HEK293T (cell line): ENCODE measurements at regions not wholly inside any gene's neighbourhood (a gene's known extent, or its start where the extent isn't known, plus 50 kb on each side); places are given as distances from the start of the nearest gene placed in this dataset.

Experiments used
- CTCF ChIA-PET: fragments of 350-600 bp; formaldehyde crosslinking; extraction: SDS; loops from one replicate; lab custom pipeline; 2021; ENCODE audit warnings: antibody characterized with exemption, inconsistent platforms; lab: Yijun Ruan, JAX
- POLR2A ChIA-PET: fragments of 350-600 bp; formaldehyde crosslinking; extraction: SDS; loops from one replicate; lab custom pipeline; 2020; ENCODE audit warnings: antibody characterized with exemption, inconsistent platforms; lab: Yijun Ruan, JAX
- DNase-seq: peaks from one replicate; pipeline ENCODE4 v3.0.0; 2012; ENCODE audit warnings: mixed read lengths; ENCODE audit errors: extremely low spot score
- ARNT ChIP-seq: fragments of 450-650 bp; IDR thresholded peaks from 2 replicates; pipeline ENCODE4 v1.6.1; 2017; ENCODE audit warnings: mild to moderate bottlenecking
- BHLHE40 ChIP-seq: fragments of 450-650 bp; IDR thresholded peaks from 2 replicates; pipeline ENCODE4 v1.6.1; 2016; ENCODE audit warnings: mild to moderate bottlenecking, moderate library complexity, borderline replicate concordance
- CTBP1 ChIP-seq: fragments of 450-650 bp; IDR thresholded peaks from 2 replicates; pipeline ENCODE4 v1.6.1; 2016; ENCODE audit warnings: borderline replicate concordance
- ELF4 ChIP-seq: fragments of 450-650 bp; IDR thresholded peaks from 2 replicates; pipeline ENCODE4 v1.6.1; 2017; ENCODE audit warnings: antibody characterized with exemption
- FOXA1 ChIP-seq: fragments of 450-650 bp; IDR thresholded peaks from 2 replicates; pipeline ENCODE4 v1.6.1; 2016; ENCODE audit warnings: mild to moderate bottlenecking
- FOXK2 ChIP-seq: fragments of 450-650 bp; IDR thresholded peaks from 2 replicates; pipeline ENCODE4 v1.6.1; 2016; ENCODE audit warnings: mild to moderate bottlenecking
- FOXM1 ChIP-seq: fragments of 450-650 bp; IDR thresholded peaks from 2 replicates; pipeline ENCODE4 v1.6.1; 2017; ENCODE audit warnings: mild to moderate bottlenecking, borderline replicate concordance
- HDGF ChIP-seq: fragments of 450-650 bp; IDR thresholded peaks from 2 replicates; pipeline ENCODE4 v1.6.1; 2017; ENCODE audit warnings: antibody characterized with exemption, borderline replicate concordance
- L3MBTL2 ChIP-seq: fragments of 450-650 bp; conservative IDR thresholded peaks from 2 replicates; pipeline ENCODE4 v1.6.1; 2016; ENCODE audit warnings: mild to moderate bottlenecking
- LEF1 ChIP-seq: fragments of 450-650 bp; IDR thresholded peaks from 2 replicates; pipeline ENCODE4 v1.6.1; 2017; ENCODE audit warnings: mild to moderate bottlenecking, borderline replicate concordance
- NFRKB ChIP-seq: fragments of 450-650 bp; IDR thresholded peaks from 2 replicates; pipeline ENCODE4 v1.6.1; 2016; ENCODE audit warnings: mild to moderate bottlenecking, moderate library complexity
- SP1 ChIP-seq: fragments of 450-650 bp; IDR thresholded peaks from 2 replicates; pipeline ENCODE4 v1.6.1; 2017
- SUZ12 ChIP-seq: fragments of 450-650 bp; IDR thresholded peaks from 2 replicates; pipeline ENCODE4 v1.6.1; 2016; ENCODE audit warnings: mild to moderate bottlenecking
- TARDBP ChIP-seq: fragments of 450-650 bp; IDR thresholded peaks from 2 replicates; pipeline ENCODE4 v1.6.1; 2016
- ZNF384 ChIP-seq: fragments of 450-650 bp; IDR thresholded peaks from 2 replicates; pipeline ENCODE4 v1.6.1; 2016
- TF ChIP-seq, protein P1 (sequence below): fragments of 450-650 bp; IDR thresholded peaks from 2 replicates; pipeline ENCODE4 v1.6.1; 2016

DNA sequence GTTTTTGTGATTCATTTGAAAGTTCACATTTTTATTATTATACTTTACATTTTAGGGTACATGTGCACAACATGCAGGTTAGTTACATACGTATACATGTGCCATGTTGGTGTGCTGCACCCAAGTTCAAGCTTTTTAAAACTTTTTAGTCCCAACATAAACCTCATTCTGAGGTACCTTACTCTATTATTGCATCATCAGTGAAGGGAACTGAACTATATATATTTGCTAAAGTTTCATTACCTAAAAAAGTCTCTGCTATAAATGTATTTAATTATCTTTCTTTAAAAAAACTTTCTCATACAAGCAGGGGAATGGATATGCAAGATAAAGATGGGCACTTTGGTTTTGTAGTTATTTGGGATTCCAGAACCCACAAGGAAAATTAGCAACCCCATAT lies 931.4 kb upstream of the ADGRL2 start:
- DNase-seq, result no peak
- POLR2A ChIA-PET, result no interaction called here
- CTCF ChIA-PET, result no interaction called here
- no peak for TF ChIP-seq HDGF
- no peak for TF ChIP-seq ARNT
- TF ChIP-seq FOXA1, result no peak
- no peak for TF ChIP-seq L3MBTL2
- TF ChIP-seq TARDBP, result no peak
- TF ChIP-seq FOXM1, result no peak
- TF ChIP-seq, protein P1, sequence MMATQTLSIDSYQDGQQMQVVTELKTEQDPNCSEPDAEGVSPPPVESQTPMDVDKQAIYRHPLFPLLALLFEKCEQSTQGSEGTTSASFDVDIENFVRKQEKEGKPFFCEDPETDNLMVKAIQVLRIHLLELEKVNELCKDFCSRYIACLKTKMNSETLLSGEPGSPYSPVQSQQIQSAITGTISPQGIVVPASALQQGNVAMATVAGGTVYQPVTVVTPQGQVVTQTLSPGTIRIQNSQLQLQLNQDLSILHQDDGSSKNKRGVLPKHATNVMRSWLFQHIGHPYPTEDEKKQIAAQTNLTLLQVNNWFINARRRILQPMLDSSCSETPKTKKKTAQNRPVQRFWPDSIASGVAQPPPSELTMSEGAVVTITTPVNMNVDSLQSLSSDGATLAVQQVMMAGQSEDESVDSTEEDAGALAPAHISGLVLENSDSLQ, result no peak
- TF ChIP-seq ZNF384, result no peak
- TF ChIP-seq FOXK2, result no peak
- no peak for TF ChIP-seq CTBP1
- TF ChIP-seq ELF4, result no peak
- TF ChIP-seq BHLHE40, result no peak
- TF ChIP-seq SUZ12, result no peak

DNA sequence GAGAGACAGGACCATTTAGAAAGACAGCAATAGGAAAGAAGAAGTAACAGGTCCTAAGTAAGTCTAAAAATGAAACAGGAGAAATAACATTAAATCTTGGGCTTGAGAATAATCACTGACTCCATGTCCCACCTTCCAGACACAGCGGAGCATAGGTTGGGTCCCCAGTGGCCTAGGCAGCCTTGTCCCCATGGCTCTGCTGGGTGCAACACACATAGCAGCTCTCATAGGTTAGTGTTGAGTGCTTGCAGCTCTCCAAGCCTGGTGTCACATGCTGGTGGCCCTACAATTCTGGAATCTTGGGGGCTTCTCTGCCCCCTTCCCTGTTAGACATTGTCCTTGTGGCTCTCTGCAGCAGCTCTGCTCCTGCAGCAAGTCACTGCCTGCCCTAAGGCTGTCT lies 952.8 kb upstream of the ADGRL2 start:
- TF ChIP-seq ELF4 (no peak), FOXM1 (no peak), FOXA1 (no peak)
- ChIA-PET CTCF (no interaction called here), POLR2A (no interaction called here)
- DNase-seq, result no peak

DNA sequence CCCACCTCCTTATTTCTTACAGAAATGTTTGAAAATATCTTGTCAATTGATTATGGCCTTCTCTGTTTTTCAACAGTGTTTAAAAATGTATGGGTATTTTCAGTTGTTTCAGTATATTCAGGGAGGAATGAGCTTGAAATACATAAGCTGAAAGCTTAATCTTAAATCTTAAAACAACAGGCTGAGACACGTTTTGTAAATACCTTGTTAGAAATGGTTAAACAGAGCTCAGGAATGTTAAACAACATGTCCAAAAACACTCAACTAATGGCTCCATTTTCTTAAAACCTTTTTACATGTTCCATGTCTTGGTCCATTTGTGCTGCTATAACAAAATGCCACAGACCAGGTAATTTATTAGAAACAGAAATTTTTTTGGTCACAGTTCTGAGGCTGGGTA lies 953.8 kb upstream of the ADGRL2 start:
- ChIA-PET CTCF (no interaction called here), POLR2A (no interaction called here)
- DNase-seq, result no peak
- TF ChIP-seq TARDBP, result no peak
- TF ChIP-seq ARNT, result no peak
- TF ChIP-seq NFRKB, result no peak
- TF ChIP-seq HDGF, result no peak
- TF ChIP-seq SP1, result no peak
- TF ChIP-seq FOXA1, result no peak
- TF ChIP-seq SUZ12, result no peak
- no peak for TF ChIP-seq L3MBTL2
- no peak for TF ChIP-seq FOXK2
- no peak for TF ChIP-seq ELF4
- TF ChIP-seq, protein P1, result no peak
- TF ChIP-seq LEF1, result no peak

DNA sequence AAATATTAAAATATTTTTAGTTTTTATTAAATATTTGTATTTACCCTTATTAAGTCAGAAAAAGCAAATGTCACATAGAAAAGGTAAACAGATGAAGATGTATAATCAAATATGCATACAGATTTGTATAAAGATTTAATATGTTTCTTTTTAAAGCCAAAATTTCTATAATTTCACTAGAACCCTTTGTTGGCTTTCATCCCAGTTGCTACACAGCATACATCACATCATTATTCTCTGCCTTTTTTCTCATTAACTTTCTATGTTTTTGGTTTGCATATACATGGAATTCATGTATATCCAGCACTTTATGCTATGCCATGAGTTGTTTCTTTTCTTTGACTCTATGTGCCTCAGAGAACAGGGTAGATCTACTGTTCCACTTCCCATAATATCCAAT lies 957.9 kb upstream of the ADGRL2 start:
- TF ChIP-seq TARDBP, result no peak
- ChIA-PET CTCF (no interaction called here), POLR2A (no interaction called here)
- no peak for DNase-seq

DNA sequence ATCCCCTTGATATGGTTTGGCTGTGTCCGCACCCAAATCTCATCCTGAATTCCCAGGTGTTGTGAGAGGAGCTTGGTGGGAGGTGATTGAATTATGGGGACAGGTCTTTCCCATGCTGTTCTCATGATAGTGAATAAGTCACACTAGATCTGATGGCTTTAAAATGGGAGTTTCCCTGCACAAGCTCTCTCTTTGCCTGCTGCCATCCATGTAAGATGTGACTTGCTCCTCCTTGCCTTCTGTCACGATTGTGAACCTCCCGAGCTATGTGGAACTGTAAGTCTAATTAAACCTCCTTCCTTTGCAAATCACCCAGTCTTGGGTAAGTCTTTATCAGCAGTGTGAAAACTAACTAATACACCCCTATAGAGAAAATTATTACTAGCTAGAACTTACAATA lies 959.5 kb upstream of the ADGRL2 start:
- ChIA-PET CTCF (no interaction called here), POLR2A (no interaction called here)

DNA sequence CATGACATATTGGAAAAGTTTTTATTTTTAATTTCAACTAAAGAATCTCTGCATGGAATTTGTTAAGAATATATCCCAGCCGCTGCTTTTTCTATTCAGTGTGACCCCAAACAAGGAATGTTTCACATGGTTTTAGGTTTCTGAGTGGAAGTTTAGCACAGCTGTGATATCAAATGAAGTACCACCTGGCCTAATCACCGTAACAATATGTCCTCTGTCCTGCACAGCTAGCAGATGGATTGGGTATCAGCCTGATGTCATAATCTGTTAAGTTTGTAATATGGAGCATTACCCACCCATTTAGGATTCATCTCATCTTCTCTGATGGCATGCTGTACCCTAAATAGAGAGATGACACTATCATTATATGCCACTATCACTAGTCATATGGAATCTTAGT lies 963.7 kb upstream of the ADGRL2 start:
- TF ChIP-seq SP1 (no peak), ARNT (no peak), HDGF (no peak), TARDBP (no peak), ELF4 (no peak), FOXK2 (no peak), CTBP1 (no peak), FOXM1 (no peak), NFRKB (no peak), L3MBTL2 (no peak), ZNF384 (no peak)
- TF ChIP-seq, protein P1, result no peak
- DNase-seq, result no peak
- ChIA-PET CTCF (no interaction called here), POLR2A (no interaction called here)

More for the DNA sequence above, 959.5 kb upstream of the ADGRL2 start:
- TF ChIP-seq NFRKB (no peak), HDGF (no peak), CTBP1 (no peak), BHLHE40 (no peak), LEF1 (no peak), ARNT (no peak), TARDBP (no peak), ELF4 (no peak), SP1 (no peak), FOXA1 (no peak), FOXM1 (no peak), SUZ12 (no peak), L3MBTL2 (no peak), FOXK2 (no peak), ZNF384 (no peak)
- TF ChIP-seq, protein P1, result no peak
- no peak for DNase-seq

DNA sequence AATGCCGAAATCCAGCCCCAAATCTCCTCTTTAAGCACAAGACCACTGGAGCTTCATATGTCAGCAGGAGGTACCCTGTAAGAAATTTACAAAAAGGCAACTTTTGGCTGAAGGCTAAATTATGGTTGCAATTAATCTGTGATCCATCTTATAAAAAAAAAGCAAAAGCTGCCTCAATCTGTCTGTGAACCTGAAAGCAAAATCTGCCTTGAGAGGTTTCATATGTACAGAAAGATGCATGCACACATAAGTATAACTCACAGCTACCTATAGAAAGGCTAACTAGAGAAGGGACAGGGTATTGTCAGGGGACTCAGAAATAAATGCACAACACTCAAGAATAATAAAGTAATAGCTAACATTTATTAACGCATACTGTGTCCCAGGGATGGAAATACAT lies 964.2 kb upstream of the ADGRL2 start:
- TF ChIP-seq, protein P1, result no peak
- TF ChIP-seq TARDBP (no peak), FOXA1 (no peak), CTBP1 (no peak), SP1 (no peak), NFRKB (no peak), ELF4 (no peak), FOXK2 (no peak), ZNF384 (no peak), HDGF (no peak)
- ChIA-PET POLR2A (no interaction called here), CTCF (no interaction called here)
- no peak for DNase-seq
